Activated CD8-positive, alpha-beta T cell treated with anti-CD3 and anti-CD28 coated beads, Interleukin-2, amount 10 ng/mL, durations not matched to agents 7 days and 5 days (primary cell): ENCODE measurements at regions not wholly inside any gene's neighbourhood (a gene's known extent, or its start where the extent isn't known, plus 50 kb on each side); places are given as distances from the start of the nearest gene placed in this dataset.

Source experiments
- ATAC-seq: fragments of 150-1000 bp; cut with Tn5 transposase; one replicate; pipeline ENCODE4 v1.10.0; 2021; ENCODE audit warnings: moderate library complexity
- CTCF ChIA-PET: fragments of 350-600 bp; sonication (Branson Sonifier 250); formaldehyde crosslinking; loops from one replicate; lab custom pipeline; 2021; ENCODE audit warnings: antibody characterized with exemption; lab: Charles Lee
- POLR2A ChIA-PET: fragments of 350-600 bp; sonication (Branson Sonifier 250); formaldehyde crosslinking; loops from one replicate; lab custom pipeline; 2021; ENCODE audit warnings: antibody characterized with exemption; lab: Charles Lee
- DNase-seq: peaks from one replicate; pipeline ENCODE4 v3.0.0-alpha.2; 2020
- H3K27ac Mint-ChIP-seq: one replicate; pipeline ENCODE4 v1.8.0; 2021; ENCODE audit warnings: mild to moderate bottlenecking, mixed read lengths
- H3K27me3 Mint-ChIP-seq: one replicate; pipeline ENCODE4 v1.8.0; 2021; ENCODE audit warnings: low read depth, mixed read lengths
- H3K36me3 Mint-ChIP-seq: one replicate; pipeline ENCODE4 v1.8.0; 2021; ENCODE audit warnings: low read depth, mixed read lengths
- H3K4me1 Mint-ChIP-seq: one replicate; pipeline ENCODE4 v1.8.0; 2021; ENCODE audit warnings: low read depth, mixed read lengths
- H3K4me3 Mint-ChIP-seq: one replicate; pipeline ENCODE4 v1.8.0; 2021; ENCODE audit warnings: mild to moderate bottlenecking, mixed read lengths
- H3K9me3 Mint-ChIP-seq: one replicate; pipeline ENCODE4 v1.8.0; 2022; ENCODE audit warnings: mixed read lengths; ENCODE audit not compliant: insufficient read depth

- no peak overlapping the region for H3K27ac Mint-ChIP-seq
- peaks cover 6% of the 10 kb centered on the region for H3K36me3 Mint-ChIP-seq
- ChIA-PET POLR2A (no interaction called here), CTCF (interaction anchor here (0.7 kb wide), 1 partner anchor 667 kb away, joined by 3 read pairs; no protein-coding TSS in a partner anchor)
- peaks cover 9% of the 10 kb centered on the region for H3K4me1 Mint-ChIP-seq
- peaks cover 5% of the 10 kb centered on the region for H3K27me3 Mint-ChIP-seq
- DNase-seq (no peak), ATAC-seq (no peak)
- H3K4me3 Mint-ChIP-seq = no peak overlapping the region
- H3K9me3 Mint-ChIP-seq = peaks cover 4% of the 10 kb centered on the region
Measured at GRCh38 chr15:75136118-75136517, 65.6 kb upstream of the C15orf39 start.

- Mint-ChIP-seq H3K9me3 (peaks cover 6% of the 10 kb centered on the region), H3K36me3 (peaks cover 6% of the 10 kb centered on the region), H3K4me3 (no peak overlapping the region), H3K4me1 (peaks cover 5% of the 10 kb centered on the region), H3K27ac (no peak overlapping the region), H3K27me3 (peaks cover 5% of the 10 kb centered on the region)
- ChIA-PET POLR2A (no interaction called here), CTCF (no interaction called here)
- ATAC-seq (no peak), DNase-seq (no peak)
Measured at GRCh38 chr15:75136758-75137157, 64.9 kb upstream of the C15orf39 start.

- no peak for DNase-seq
- Mint-ChIP-seq H3K27me3 (peaks cover 5% of the 10 kb centered on the region), H3K36me3 (peaks cover 12% of the 10 kb centered on the region), H3K4me3 (no peak overlapping the region), H3K27ac (no peak overlapping the region), H3K4me1 (peaks cover 2% of the 10 kb centered on the region), H3K9me3 (peaks cover 20% of the 10 kb centered on the region)
- no peak for ATAC-seq
- POLR2A ChIA-PET = no interaction called here
- CTCF ChIA-PET = no interaction called here
Measured at GRCh38 chr15:75138016-75138999, 63.4 kb upstream of the C15orf39 start.

- ChIA-PET CTCF (no interaction called here), POLR2A (no interaction called here)
- Mint-ChIP-seq H3K4me1 (peaks cover 2% of the 10 kb centered on the region), H3K27ac (no peak overlapping the region), H3K9me3 (peaks cover 20% of the 10 kb centered on the region), H3K27me3 (peaks cover 4% of the 10 kb centered on the region), H3K36me3 (peaks cover 12% of the 10 kb centered on the region), H3K4me3 (no peak overlapping the region)
- DNase-seq (no peak), ATAC-seq (no peak)
Measured at GRCh38 chr15:75140080-75140879, 61.4 kb upstream of the C15orf39 start.

- Mint-ChIP-seq H3K4me1 (peaks cover 2% of the 10 kb centered on the region), H3K9me3 (peaks cover 23% of the 10 kb centered on the region), H3K27me3 (no peaks in the 10 kb centered on the region), H3K36me3 (peaks cover 7% of the 10 kb centered on the region), H3K27ac (no peak overlapping the region), H3K4me3 (no peak overlapping the region)
- ChIA-PET CTCF (no interaction called here), POLR2A (no interaction called here)
- no peak for ATAC-seq
- DNase-seq = no peak
Measured at GRCh38 chr15:75142499-75142898, 59.2 kb upstream of the C15orf39 start.

GRCh38 chr15:75143738-75144334, 57.8 kb upstream of the C15orf39 start:
- ChIA-PET POLR2A (interaction anchor here (1.1 kb wide), 1 partner anchor 27 kb away, joined by 4 read pairs; no protein-coding TSS in a partner anchor), CTCF (interaction anchor here (0.8 kb wide), 1 partner anchor 164 kb away, joined by 3 read pairs; no protein-coding TSS in a partner anchor)
- Mint-ChIP-seq H3K36me3 (peaks cover 7% of the 10 kb centered on the region), H3K4me1 (no peaks in the 10 kb centered on the region), H3K9me3 (peaks cover 29% of the 10 kb centered on the region), H3K4me3 (no peak overlapping the region), H3K27me3 (no peaks in the 10 kb centered on the region), H3K27ac (no peak overlapping the region)
- ATAC-seq (no peak), DNase-seq (no peak)

GRCh38 chr15:75145027-75145841, 56.4 kb upstream of the C15orf39 start:
- no peak overlapping the region for H3K4me3 Mint-ChIP-seq
- H3K9me3 Mint-ChIP-seq = peaks cover 35% of the 10 kb centered on the region
- POLR2A ChIA-PET = interaction anchor here (0.6 kb wide), 1 partner anchor 11 kb away, joined by 3 read pairs; no protein-coding TSS in a partner anchor
- peaks cover 3% of the 10 kb centered on the region for H3K27me3 Mint-ChIP-seq
- ATAC-seq = no peak
- H3K36me3 Mint-ChIP-seq = peaks cover 10% of the 10 kb centered on the region
- peaks cover 7% of the 10 kb centered on the region for H3K4me1 Mint-ChIP-seq
- no peak for DNase-seq
- CTCF ChIA-PET = interaction anchor here (0.8 kb wide), 1 partner anchor 166 kb away, joined by 3 read pairs; no protein-coding TSS in a partner anchor
- H3K27ac Mint-ChIP-seq = no peak overlapping the region

- ATAC-seq (no peak), DNase-seq (no peak)
- Mint-ChIP-seq H3K27ac (no peak overlapping the region), H3K36me3 (peaks cover 9% of the 10 kb centered on the region), H3K4me1 (peaks cover 27% of the 10 kb centered on the region), H3K4me3 (no peak overlapping the region), H3K27me3 (peaks cover 3% of the 10 kb centered on the region), H3K9me3 (peaks cover 22% of the 10 kb centered on the region)
- POLR2A ChIA-PET = no interaction called here
- CTCF ChIA-PET = no interaction called here
Measured at GRCh38 chr15:75148280-75148679, 53.4 kb upstream of the C15orf39 start.

GRCh38 chr15:75149867-75150709, 51.6 kb upstream of the C15orf39 start:
- Mint-ChIP-seq H3K36me3 (peaks cover 9% of the 10 kb centered on the region), H3K27ac (no peak overlapping the region), H3K4me3 (no peak overlapping the region), H3K9me3 (peaks cover 21% of the 10 kb centered on the region), H3K27me3 (peaks cover 3% of the 10 kb centered on the region), H3K4me1 (peaks cover 38% of the 10 kb centered on the region)
- POLR2A ChIA-PET = no interaction called here
- no peak for DNase-seq
- ATAC-seq = no peak
- CTCF ChIA-PET = interaction anchor here (1.5 kb wide), 1 partner anchor 107 kb away, joined by 4 read pairs; no protein-coding TSS in a partner anchor
